NCI-H1092 (cell line): ENCODE measurements at regions not wholly inside any gene's neighbourhood (a gene's known extent, or its start where the extent isn't known, plus 50 kb on each side); places are given as distances from the start of the nearest gene placed in this dataset.
A peak's percentile ranks its signal among the peaks of the same experiment; 100 is the strongest.

Experiments used
- DNase-seq: peaks from one replicate; lab custom pipeline; 2025; lab: John Stamatoyannopoulos, UW

- peak; percentile 10 for DNase-seq
Measured at GRCh38 chr11:45473341-45473895, 187.3 kb upstream of the SYT13 start.

- no peak for DNase-seq
Measured at GRCh38 chr11:45472716-45473317, 186.7 kb upstream of the SYT13 start.

GRCh38 chr11:45471266-45471665, 185.1 kb upstream of the SYT13 start:
- DNase-seq: no peak

- no peak for DNase-seq
Measured at GRCh38 chr11:45470794-45471167, 184.6 kb upstream of the SYT13 start.

- no peak for DNase-seq
Measured at GRCh38 chr11:45470151-45470793, 184.1 kb upstream of the SYT13 start.

GRCh38 chr11:45468267-45468856, 182.2 kb upstream of the SYT13 start:
- DNase-seq: no peak

DNA sequence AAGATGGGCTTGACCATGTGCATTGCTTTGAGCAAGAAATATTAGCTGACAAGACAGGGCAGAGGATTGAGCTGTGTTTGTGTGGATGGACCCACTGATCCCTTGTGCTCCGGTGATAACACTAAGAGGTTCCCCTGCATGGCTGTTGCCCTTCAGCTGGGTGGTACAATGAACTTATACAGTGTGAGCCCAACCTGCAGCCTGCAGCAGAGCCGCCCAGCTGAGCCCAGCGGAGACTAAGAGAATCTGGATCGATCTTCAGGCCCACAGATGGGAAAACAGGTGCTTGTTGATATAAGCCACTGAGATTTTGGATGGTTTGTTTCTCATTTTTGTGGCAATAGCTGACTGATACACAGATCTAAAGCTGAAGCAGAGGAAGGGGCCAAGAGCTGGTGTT, 177.4 kb upstream of the SYT13 start:
- DNase-seq: no peak

- DNase-seq: no peak
Measured at GRCh38 chr11:45461514-45461913, 175.4 kb upstream of the SYT13 start.

- no peak for DNase-seq
Measured at GRCh38 chr11:45459491-45459890, 173.3 kb upstream of the SYT13 start.

DNA sequence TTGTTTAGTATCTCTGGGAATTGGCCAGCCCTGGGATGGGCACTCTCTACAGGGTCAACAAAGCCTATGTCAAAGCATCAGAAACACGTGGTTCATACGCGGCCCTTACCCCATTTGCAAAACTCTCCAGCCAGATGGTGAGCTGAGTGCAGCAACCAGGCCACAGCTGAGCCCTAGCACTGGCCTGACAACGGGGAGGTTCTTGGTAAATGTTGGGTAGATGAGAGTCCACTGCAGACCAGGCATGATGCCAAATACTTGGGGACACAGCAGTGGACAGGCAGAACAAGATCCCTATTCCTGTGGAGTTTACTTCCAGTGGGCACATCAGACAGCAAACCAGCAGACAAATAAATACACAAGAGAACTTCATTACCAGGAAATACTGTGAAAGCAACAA, 172.1 kb upstream of the SYT13 start:
- DNase-seq: no peak

DNA sequence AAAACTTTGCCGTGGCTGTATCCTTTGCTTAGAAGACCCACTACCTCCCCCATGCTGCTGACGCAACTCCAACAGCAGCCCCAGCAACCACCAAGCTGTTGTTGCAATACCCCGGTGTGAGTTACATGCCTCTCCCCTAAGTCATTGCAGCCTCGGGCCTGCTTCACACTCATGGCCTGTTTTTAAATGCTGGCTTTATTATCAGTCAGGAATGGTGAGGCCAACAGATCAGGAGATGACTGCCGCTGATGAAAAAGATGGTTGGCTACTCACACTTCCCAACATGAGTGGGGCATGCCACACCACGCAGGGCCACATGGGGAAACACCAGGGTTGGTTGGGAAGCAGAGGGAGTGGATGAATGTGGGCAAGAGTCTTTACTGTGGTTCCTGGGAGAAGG, 171.5 kb upstream of the SYT13 start:
- no peak for DNase-seq

GRCh38 chr11:45456686-45457085, 170.5 kb upstream of the SYT13 start:
- DNase-seq: no peak

DNA sequence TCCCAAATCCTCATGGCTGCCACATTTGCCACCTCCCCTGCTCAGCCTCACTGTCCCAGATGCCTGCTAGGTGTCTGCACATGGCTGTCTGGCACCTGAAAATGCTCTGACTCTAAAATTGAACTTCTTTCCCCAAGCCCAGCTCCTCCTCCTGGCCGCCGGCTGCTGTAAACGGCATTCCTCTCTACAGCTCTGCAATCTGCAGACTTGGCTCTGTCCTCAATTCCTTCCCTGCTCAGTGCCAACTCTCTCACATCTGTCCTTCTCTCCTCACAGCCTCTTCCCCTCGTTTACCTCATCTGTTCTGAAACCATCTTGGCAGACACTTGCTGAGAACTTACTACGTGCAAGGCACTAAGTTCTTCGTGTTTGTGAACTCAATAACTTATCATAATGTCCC, 169.4 kb upstream of the SYT13 start:
- no peak for DNase-seq

DNA sequence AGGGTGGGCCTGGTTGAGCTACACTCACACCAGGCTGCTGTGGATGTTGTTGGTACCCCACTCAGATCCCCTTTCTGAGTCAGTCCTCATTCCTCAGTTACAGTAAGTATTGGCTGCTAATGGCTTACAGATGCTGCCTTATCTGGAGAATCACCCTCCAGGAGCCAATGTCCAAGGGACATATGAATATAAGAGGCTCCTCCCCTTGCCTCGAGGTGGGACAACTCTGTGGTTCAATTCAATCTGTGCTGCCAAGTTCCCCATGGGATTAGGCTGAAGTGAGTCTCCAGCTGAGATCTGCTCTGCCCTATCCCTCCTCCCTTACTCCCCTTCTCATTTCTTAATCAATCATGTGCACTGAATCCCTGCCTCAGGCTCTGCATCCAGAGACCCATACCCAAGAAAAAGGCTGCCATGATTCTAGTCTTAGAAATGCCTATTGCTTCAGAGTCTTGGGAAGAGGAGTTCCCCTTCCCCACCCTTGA, 168.8 kb upstream of the SYT13 start:
- no peak for DNase-seq

- no peak for DNase-seq
Measured at GRCh38 chr11:45453721-45454120, 167.6 kb upstream of the SYT13 start.

- DNase-seq: no peak
Measured at GRCh38 chr11:45451766-45452440, 165.8 kb upstream of the SYT13 start.

DNA sequence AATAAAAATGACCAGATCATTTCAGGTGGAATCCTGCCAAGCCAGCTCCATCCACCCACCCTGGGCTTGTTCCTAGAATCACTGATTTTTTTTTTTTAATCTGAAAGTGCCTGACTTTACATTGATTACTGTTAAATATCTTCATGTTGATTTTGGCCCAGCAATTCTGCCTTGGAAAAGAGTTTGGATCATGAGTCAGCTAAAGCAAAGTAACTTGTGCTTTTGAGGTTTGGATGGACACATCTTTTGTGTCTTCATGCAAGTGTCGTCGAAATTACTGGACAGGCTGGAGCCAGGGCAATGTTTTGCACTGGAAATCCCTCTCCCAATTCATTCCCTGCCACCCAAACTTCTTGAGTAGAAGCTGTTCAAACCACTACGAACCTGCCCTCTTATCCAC, 164.0 kb upstream of the SYT13 start:
- DNase-seq: no peak

GRCh38 chr11:45449036-45449601, 163.0 kb upstream of the SYT13 start:
- DNase-seq: no peak

DNA sequence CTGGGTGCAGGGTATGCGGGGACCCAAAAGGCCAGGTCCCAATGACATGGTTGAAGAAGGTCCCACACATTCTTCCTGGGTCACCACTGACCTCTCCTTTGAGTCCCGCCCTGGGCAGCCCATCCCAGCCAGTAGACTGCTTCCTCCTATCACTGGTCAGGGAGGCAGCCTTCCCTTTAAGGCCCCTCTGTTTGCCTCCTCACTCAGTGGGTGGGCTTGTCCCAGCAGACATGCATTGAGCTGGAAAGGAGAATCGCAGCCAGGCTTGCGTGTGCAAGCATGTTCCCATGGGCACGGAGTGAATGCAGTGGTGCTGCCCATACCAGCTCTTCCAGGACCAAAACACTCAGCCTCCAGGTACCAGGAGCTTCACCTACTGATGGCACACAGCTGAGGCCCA, 162.4 kb upstream of the SYT13 start:
- DNase-seq: no peak

- no peak for DNase-seq
Measured at GRCh38 chr11:45446998-45447397, 160.9 kb upstream of the SYT13 start.

DNA sequence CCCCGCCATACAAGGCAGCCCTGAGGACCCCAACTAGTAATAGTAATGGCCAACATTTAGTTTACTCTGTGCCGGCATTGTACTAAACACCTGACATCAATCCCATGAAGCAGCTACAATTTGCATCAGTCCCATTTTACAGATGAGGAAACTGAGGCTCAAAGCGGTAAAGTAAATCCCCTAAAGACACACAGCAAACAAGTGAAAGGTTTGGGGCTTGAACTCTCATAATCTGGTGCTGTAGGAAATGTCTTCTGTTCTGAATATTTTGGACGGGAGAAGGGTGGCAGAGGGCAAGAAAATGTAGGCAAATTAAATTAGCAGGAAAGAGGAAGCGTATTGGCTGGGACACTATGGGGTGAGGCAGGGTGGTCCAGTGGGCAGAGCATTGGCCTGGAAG, 160.3 kb upstream of the SYT13 start:
- DNase-seq: no peak

DNA sequence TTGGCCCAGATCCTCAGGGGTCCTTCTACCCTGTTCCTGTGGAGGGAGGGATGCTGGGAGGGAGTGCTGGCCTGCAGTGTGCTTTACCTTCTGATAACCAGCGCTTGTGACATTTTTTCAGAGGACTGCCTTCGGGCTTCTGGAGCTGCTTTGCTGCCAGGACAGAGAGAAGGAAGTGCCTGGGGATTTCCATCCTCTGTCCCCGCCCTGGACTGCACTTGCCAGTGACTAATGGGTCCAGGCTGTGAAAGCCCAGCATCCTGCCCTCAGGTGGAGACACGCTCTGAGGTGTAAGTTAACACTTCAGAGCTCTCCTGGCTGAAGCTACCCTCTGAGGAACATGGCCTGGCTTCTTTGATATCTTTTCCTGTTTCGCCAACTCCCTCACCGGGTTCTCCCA, 158.7 kb upstream of the SYT13 start:
- no peak for DNase-seq

DNA sequence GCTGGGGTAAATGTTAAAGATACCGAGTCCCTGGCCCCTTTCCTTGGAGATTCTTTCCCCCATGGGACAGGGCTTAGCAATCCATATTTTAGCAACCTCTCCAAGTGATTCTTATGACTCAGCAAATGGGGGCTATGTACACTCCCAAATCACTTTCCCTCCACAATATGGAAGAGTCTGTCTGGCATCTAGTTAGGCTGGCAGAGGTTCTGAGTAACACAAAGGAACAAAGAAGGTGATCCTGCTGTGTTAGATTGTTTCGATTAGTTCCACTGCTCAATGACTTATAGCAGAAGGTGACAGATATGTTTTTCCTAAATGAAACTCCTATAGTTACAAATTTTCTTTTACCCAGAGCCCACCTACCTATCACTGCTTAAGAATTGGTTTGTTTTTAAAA, 154.0 kb upstream of the SYT13 start:
- DNase-seq: no peak
